GM23338 (cell line): ENCODE measurements at regions not wholly inside any gene's neighbourhood (a gene's known extent, or its start where the extent isn't known, plus 50 kb on each side); places are given as distances from the start of the nearest gene placed in this dataset.

ENCODE experiments used
- ATAC-seq: fragments of 200-7000 bp; cut with Tn5 transposase; 3 replicates; pipeline ENCODE4 v1.9.1; 2020
- DNase-seq: peaks from one replicate; pipeline ENCODE4 v3.0.0-alpha.2; 2015; ENCODE audit warnings: low spot score
- H2AFZ ChIP-seq: fragments of 200-600 bp; sonication (generic); 2 replicates; pipeline ENCODE4 v1.8.0; 2016; ENCODE audit warnings: antibody characterized with exemption, mild to moderate bottlenecking, moderate library complexity
- H3F3A ChIP-seq: fragments of 200-600 bp; sonication (generic); replicated peaks from 2 replicates; pipeline ENCODE4 v1.8.0; 2017; ENCODE audit warnings: antibody characterized with exemption, mixed run types, low read depth
- H3K27ac ChIP-seq: fragments of 200-600 bp; sonication (generic); 2 replicates; pipeline ENCODE4 v1.6.1; 2016; ENCODE audit warnings: low read depth
- H3K27me3 ChIP-seq: fragments of 200-600 bp; sonication (generic); 2 replicates; pipeline ENCODE4 v1.8.0; 2016; ENCODE audit warnings: mild to moderate bottlenecking, mixed run types, moderate library complexity; ENCODE audit not compliant: insufficient read depth
- H3K36me3 ChIP-seq: fragments of 200-600 bp; sonication (generic); 2 replicates; pipeline ENCODE4 v1.8.0; 2016; ENCODE audit warnings: mild to moderate bottlenecking; ENCODE audit not compliant: insufficient read depth
- H3K4me1 ChIP-seq: fragments of 200-600 bp; sonication (generic); 2 replicates; pipeline ENCODE4 v1.8.0; 2016; ENCODE audit warnings: mild to moderate bottlenecking, moderate library complexity; ENCODE audit not compliant: insufficient read depth
- H3K4me2 ChIP-seq: fragments of 200-600 bp; sonication (generic); 2 replicates; pipeline ENCODE4 v1.7.1; 2017; ENCODE audit warnings: mixed run types
- H3K4me3 ChIP-seq: fragments of 200-600 bp; sonication (generic); 2 replicates; pipeline ENCODE4 v1.6.1; 2016; ENCODE audit warnings: mixed run types
- H3K79me2 ChIP-seq: fragments of 200-600 bp; sonication (generic); replicated peaks from 2 replicates; pipeline ENCODE4 v1.8.0; 2017; ENCODE audit warnings: mild to moderate bottlenecking; ENCODE audit not compliant: insufficient read depth
- H3K9me2 ChIP-seq: fragments of 200-600 bp; sonication (generic); 2 replicates; pipeline ENCODE4 v1.8.0; 2017; ENCODE audit not compliant: insufficient read depth
- H4K20me1 ChIP-seq: fragments of 200-600 bp; sonication (generic); replicated peaks from 2 replicates; pipeline ENCODE4 v1.8.0; 2017; ENCODE audit warnings: mild to moderate bottlenecking; ENCODE audit not compliant: insufficient read depth
- H3K27ac Mint-ChIP-seq: 2 replicates; pipeline ENCODE4 v1.8.0; 2020; ENCODE audit warnings: inconsistent platforms, mild to moderate bottlenecking, moderate library complexity, mixed read lengths
- H3K27me3 Mint-ChIP-seq: 3 replicates; pipeline ENCODE4 v1.8.0; 2022; ENCODE audit warnings: low read depth, mild to moderate bottlenecking, moderate library complexity, mixed read lengths, inconsistent platforms; ENCODE audit not compliant: insufficient read depth, poor library complexity
- H3K36me3 Mint-ChIP-seq: 3 replicates; pipeline ENCODE4 v1.8.0; 2021; ENCODE audit warnings: low read depth, mild to moderate bottlenecking, inconsistent platforms, moderate library complexity, mixed read lengths
- H3K4me1 Mint-ChIP-seq: 3 replicates; pipeline ENCODE4 v1.8.0; 2020; ENCODE audit warnings: mild to moderate bottlenecking, inconsistent platforms, mixed read lengths
- H3K4me3 Mint-ChIP-seq: 3 replicates; pipeline ENCODE4 v1.8.0; 2021; ENCODE audit warnings: moderate library complexity, mild to moderate bottlenecking, inconsistent platforms, mixed read lengths
- H3K9me3 Mint-ChIP-seq: 3 replicates; pipeline ENCODE4 v1.8.0; 2020; ENCODE audit warnings: moderate library complexity, mild to moderate bottlenecking, inconsistent platforms, mixed read lengths
- CREB1 ChIP-seq: fragments of 250-450 bp; sonication (Bioruptor Pico); IDR thresholded peaks from 2 replicates; pipeline ENCODE4 v1.5.0; 2020; ENCODE audit warnings: low read depth, mild to moderate bottlenecking, moderate library complexity
- ETS1 ChIP-seq: IDR thresholded peaks from 2 replicates; pipeline ENCODE4 v1.6.1; 2016; ENCODE audit warnings: antibody characterized with exemption
- EZH2 ChIP-seq: fragments of 200-600 bp; sonication (generic); IDR thresholded peaks from one replicate; pipeline ENCODE4 v1.8.0; 2017; ENCODE audit warnings: antibody characterized with exemption, mild to moderate bottlenecking, low read depth; ENCODE audit not compliant: unreplicated experiment
- EZH2phosphoT487 ChIP-seq: fragments of 200-600 bp; sonication (generic); IDR thresholded peaks from one replicate; pipeline ENCODE4 v1.8.1; 2018; ENCODE audit warnings: antibody characterized with exemption; ENCODE audit not compliant: unreplicated experiment
- JUNB ChIP-seq: IDR thresholded peaks from one replicate; pipeline ENCODE4 v1.6.1; 2016; ENCODE audit warnings: antibody characterized with exemption; ENCODE audit not compliant: unreplicated experiment
- NANOG ChIP-seq: IDR thresholded peaks from 2 replicates; pipeline ENCODE4 v1.6.1; 2016; ENCODE audit warnings: antibody characterized with exemption, borderline replicate concordance
- REST ChIP-seq: IDR thresholded peaks from one replicate; pipeline ENCODE4 v1.6.1; 2018; ENCODE audit warnings: antibody characterized with exemption; ENCODE audit not compliant: unreplicated experiment
- STAT1 ChIP-seq: IDR thresholded peaks from one replicate; pipeline ENCODE4 v1.6.1; 2016; ENCODE audit warnings: antibody characterized with exemption; ENCODE audit not compliant: unreplicated experiment
- ZNF114 ChIP-seq: fragments of 250-450 bp; sonication (Bioruptor Pico); IDR thresholded peaks from 2 replicates; pipeline ENCODE4 v1.5.0; 2020; ENCODE audit warnings: mild to moderate bottlenecking, moderate library complexity
- ZNF331 ChIP-seq: fragments of 250-450 bp; sonication (Bioruptor Pico); IDR thresholded peaks from 2 replicates; pipeline ENCODE4 v1.5.0; 2020; ENCODE audit warnings: low read depth, mild to moderate bottlenecking, moderate library complexity
- ZNF462 ChIP-seq: fragments of 250-450 bp; sonication (Bioruptor Pico); IDR thresholded peaks from 2 replicates; pipeline ENCODE4 v1.5.0; 2020; ENCODE audit warnings: mild to moderate bottlenecking, moderate library complexity

GRCh38 chr9:115306865-115307264, 188.9 kb upstream of the TNC start:
- Histone ChIP-seq H3K9me2 (no peaks in the 10 kb centered on the region), H3K4me3 (no peak overlapping the region), H3K27me3 (no peaks in the 10 kb centered on the region), H2AFZ (no peak overlapping the region), H4K20me1 (no peaks in the 10 kb centered on the region), H3K4me2 (no peak overlapping the region), H3K4me1 (no peaks in the 10 kb centered on the region), H3F3A (no peaks in the 10 kb centered on the region), H3K27ac (no peak overlapping the region), H3K79me2 (no peaks in the 10 kb centered on the region), H3K36me3 (no peaks in the 10 kb centered on the region)
- no peaks in the 10 kb centered on the region for H3K4me1 Mint-ChIP-seq
- no peak for DNase-seq
- no peak for ATAC-seq
- H3K27me3 Mint-ChIP-seq: peaks cover 1% of the 10 kb centered on the region
- peaks cover 2% of the 10 kb centered on the region; the same call in 1 of the 3 replicates for H3K9me3 Mint-ChIP-seq
- no peak for TF ChIP-seq EZH2phosphoT487
- no peak for TF ChIP-seq STAT1
- TF ChIP-seq CREB1: no peak
- no peak for TF ChIP-seq ZNF462 (CRISPR knock-in tag)
- TF ChIP-seq EZH2: no peak
- no peak for TF ChIP-seq ZNF331 (CRISPR knock-in tag)
- no peak for TF ChIP-seq REST
- TF ChIP-seq NANOG: no peak
- no peak for TF ChIP-seq JUNB
- no peak for TF ChIP-seq ZNF114 (CRISPR knock-in tag)
- no peak for TF ChIP-seq ETS1
- no peak overlapping the region for H3K27ac Mint-ChIP-seq
- H3K36me3 Mint-ChIP-seq: no peaks in the 10 kb centered on the region
- no peak overlapping the region for H3K4me3 Mint-ChIP-seq
